Brain microvascular endothelial cell (primary cell): ENCODE measurements at regions not wholly inside any gene's neighbourhood (a gene's known extent, or its start where the extent isn't known, plus 50 kb on each side); places are given as distances from the start of the nearest gene placed in this dataset.

Experiments used
- DNase-seq: peaks from one replicate; pipeline ENCODE4 v3.0.0-alpha.2; 2020
- H3K27ac ChIP-seq: fragments of 250-450 bp; sonication (Bioruptor Pico); 2 replicates; pipeline ENCODE4 v1.5.1; 2020; ENCODE audit warnings: mild to moderate bottlenecking, moderate library complexity
- H3K27me3 ChIP-seq: fragments of 250-450 bp; sonication (Bioruptor Pico); replicated peaks from 2 replicates; pipeline ENCODE4 v1.5.1; 2020; ENCODE audit warnings: mild to moderate bottlenecking
- H3K36me3 ChIP-seq: fragments of 250-450 bp; sonication (Bioruptor Pico); replicated peaks from 2 replicates; pipeline ENCODE4 v1.5.1; 2020; ENCODE audit warnings: mild to moderate bottlenecking
- H3K4me3 ChIP-seq: 2 replicates; pipeline ENCODE4 v1.5.1; 2011; ENCODE audit warnings: low read depth, mild to moderate bottlenecking, control low read depth, low read length, moderate library complexity
- CTCF ChIP-seq: IDR thresholded peaks from 2 replicates; pipeline ENCODE4 v1.5.1; 2011; ENCODE audit warnings: low read depth, mild to moderate bottlenecking, moderate library complexity, low read length, control low read depth, inconsistent platforms; ENCODE audit errors: missing control alignments
- in situ Hi-C: cut with HindIII; loops from 2 replicates; pipeline ENCODE4 v1.10.0; 2017; ENCODE audit warnings: low sequenced_read_pairs, low pct_ligation_motif_present

- Histone ChIP-seq H3K27ac (no peak overlapping the region), H3K4me3 (no peak overlapping the region), H3K27me3 (no peaks in the 10 kb centered on the region), H3K36me3 (no peaks in the 10 kb centered on the region)
- no peak for DNase-seq
- in situ Hi-C loops, result no loop called here
- no peak for TF ChIP-seq CTCF
Measured at GRCh38 chr6:87767478-87767877, 65.4 kb upstream of the AKIRIN2 start.

GRCh38 chr6:87766211-87766610 lies 64.2 kb upstream of the AKIRIN2 start:
- no peak for TF ChIP-seq CTCF
- Histone ChIP-seq H3K27me3 (no peaks in the 10 kb centered on the region), H3K27ac (no peak overlapping the region), H3K4me3 (no peak overlapping the region), H3K36me3 (no peaks in the 10 kb centered on the region)
- no peak for DNase-seq
- in situ Hi-C loops, result no loop called here

- Histone ChIP-seq H3K4me3 (no peak overlapping the region), H3K36me3 (no peaks in the 10 kb centered on the region), H3K27ac (no peak overlapping the region), H3K27me3 (no peaks in the 10 kb centered on the region)
- no peak for TF ChIP-seq CTCF
- no peak for DNase-seq
- in situ Hi-C loops, result no loop called here
Measured at GRCh38 chr6:87763901-87764300, 61.9 kb upstream of the AKIRIN2 start.

- in situ Hi-C loops, result no loop called here
- no peak for DNase-seq
- H3K27me3 ChIP-seq, result no peaks in the 10 kb centered on the region
- H3K4me3 ChIP-seq, result no peak overlapping the region
- TF ChIP-seq CTCF, result no peak
- no peaks in the 10 kb centered on the region for H3K36me3 ChIP-seq
- no peak overlapping the region for H3K27ac ChIP-seq
Measured at GRCh38 chr6:87763276-87763675, 61.2 kb upstream of the AKIRIN2 start.

GRCh38 chr6:87762116-87762515 lies 60.1 kb upstream of the AKIRIN2 start:
- no peak overlapping the region for H3K27ac ChIP-seq
- no peaks in the 10 kb centered on the region for H3K27me3 ChIP-seq
- H3K36me3 ChIP-seq, result no peaks in the 10 kb centered on the region
- no peak overlapping the region for H3K4me3 ChIP-seq
- in situ Hi-C loops, result no loop called here
- no peak for DNase-seq
- TF ChIP-seq CTCF, result no peak

- H3K36me3 ChIP-seq, result no peaks in the 10 kb centered on the region
- H3K27ac ChIP-seq, result no peak overlapping the region
- H3K4me3 ChIP-seq, result no peak overlapping the region
- DNase-seq, result no peak
- H3K27me3 ChIP-seq, result no peaks in the 10 kb centered on the region
- in situ Hi-C loops, result no loop called here
- no peak for TF ChIP-seq CTCF
Measured at GRCh38 chr6:87757792-87758191, 55.8 kb upstream of the AKIRIN2 start.
